GM21381 (cell line): ENCODE measurements at regions not wholly inside any gene's neighbourhood (a gene's known extent, or its start where the extent isn't known, plus 50 kb on each side); places are given as distances from the start of the nearest gene placed in this dataset.
"Not testable (repeated sequence)": the region's sequence is repeated elsewhere in the genome, so short reads cannot be mapped to it uniquely, and the experiment has no call there.

Source experiments
- ATAC-seq: cut with Tn5 transposase; IDR thresholded peaks from one replicate; pipeline ENCODE4 v1.9.1; 2021; ENCODE audit warnings: mild to moderate bottlenecking, moderate library complexity; ENCODE audit not compliant: unreplicated experiment

- peak; percentile 59 for ATAC-seq
Measured at GRCh38 chr20:29878777-29879442, 1378.6 kb upstream of the DEFB115 start.

GRCh38 chr20:29881107-29881506, 1376.4 kb upstream of the DEFB115 start:
- ATAC-seq, result not testable (repeated sequence)

- ATAC-seq, result not testable (repeated sequence)
Measured at GRCh38 chr20:29883514-29884219, 1373.8 kb upstream of the DEFB115 start.

GRCh38 chr20:29884322-29884721, 1373.1 kb upstream of the DEFB115 start:
- not testable (repeated sequence) for ATAC-seq

GRCh38 chr20:29885282-29886185, 1371.9 kb upstream of the DEFB115 start:
- ATAC-seq, result not testable (repeated sequence)

- ATAC-seq, result not testable (repeated sequence)
Measured at GRCh38 chr20:29891555-29891954, 1365.9 kb upstream of the DEFB115 start.
